ENCODE measurements at regions not wholly inside any gene's neighbourhood (a gene's known extent, or its start where the extent isn't known, plus 50 kb on each side); places are given as distances from the start of the nearest gene placed in this dataset.

- TF ChIP-seq CTCF (IDR thresholded peaks at IDR 0.05) (no peak), POLR2A (IDR thresholded peaks at IDR 0.05) (no peak), EP300 (IDR thresholded peaks at IDR 0.05) (no peak)
These were observed 51.6 kb downstream of the ANXA2R start for GRCh38 chr5:42988568-42988967.
